Activated CD4-positive, alpha-beta T cell treated with anti-CD3 and anti-CD28 coated beads, Interleukin-2, Interleukin-6, amounts not matched to agents 100 ng/mL and 50 ng/mL, durations not matched to agents 16 hours and 8 hours (primary cell): ENCODE measurements at regions not wholly inside any gene's neighbourhood (a gene's known extent, or its start where the extent isn't known, plus 50 kb on each side); places are given as distances from the start of the nearest gene placed in this dataset.

Experiments
- DNase-seq: peaks from one replicate; pipeline ENCODE4 v3.0.0-alpha.2; 2020

- no peak for DNase-seq
Observed at GRCh38 chr16:8260140-8260539, 330.2 kb downstream of the TMEM114 start.

- no peak for DNase-seq
Observed at GRCh38 chr16:8258523-8258922, 331.8 kb downstream of the TMEM114 start.

GRCh38 chr16:8257561-8257960 is 332.8 kb downstream of the TMEM114 start:
- no peak for DNase-seq

- DNase-seq, result no peak
Observed at GRCh38 chr16:8254405-8254804, 335.9 kb downstream of the TMEM114 start.

- DNase-seq, result no peak
Observed at GRCh38 chr16:8253718-8254117, 336.6 kb downstream of the TMEM114 start.

GRCh38 chr16:8251727-8252126 is 338.6 kb downstream of the TMEM114 start:
- no peak for DNase-seq

- DNase-seq, result peak; percentile 30
Observed at GRCh38 chr16:8251298-8251697, 339.0 kb downstream of the TMEM114 start.

- no peak for DNase-seq
Observed at GRCh38 chr16:8247993-8248392, 342.3 kb downstream of the TMEM114 start.

- DNase-seq, result no peak
Observed at GRCh38 chr16:8243981-8244380, 346.3 kb downstream of the TMEM114 start.

- no peak for DNase-seq
Observed at GRCh38 chr16:8241408-8241807, 348.9 kb downstream of the TMEM114 start.

- no peak for DNase-seq
Observed at GRCh38 chr16:8239443-8239842, 350.9 kb downstream of the TMEM114 start.

GRCh38 chr16:8237452-8237851 is 352.9 kb downstream of the TMEM114 start:
- DNase-seq, result no peak

GRCh38 chr16:8236816-8237215 is 353.5 kb downstream of the TMEM114 start:
- DNase-seq, result no peak

- DNase-seq, result no peak
Observed at GRCh38 chr16:8230497-8230896, 359.8 kb downstream of the TMEM114 start.

- no peak for DNase-seq
Observed at GRCh38 chr16:8229011-8229520, 361.2 kb downstream of the TMEM114 start.

GRCh38 chr16:8217201-8217600 is 373.1 kb downstream of the TMEM114 start:
- DNase-seq, result no peak

- no peak for DNase-seq
Observed at GRCh38 chr16:8204769-8205168, 385.5 kb downstream of the TMEM114 start.

GRCh38 chr16:8204096-8204495 is 386.2 kb downstream of the TMEM114 start:
- DNase-seq, result no peak

GRCh38 chr16:8203101-8203500 is 387.2 kb downstream of the TMEM114 start:
- no peak for DNase-seq

- DNase-seq, result no peak
Observed at GRCh38 chr16:8200839-8201238, 389.5 kb downstream of the TMEM114 start.

GRCh38 chr16:8199390-8199789 is 390.9 kb downstream of the TMEM114 start:
- no peak for DNase-seq

- DNase-seq, result no peak
Observed at GRCh38 chr16:8194794-8195193, 395.5 kb downstream of the TMEM114 start.

- DNase-seq, result no peak
Observed at GRCh38 chr16:8188841-8189240, 401.5 kb downstream of the TMEM114 start.

- no peak for DNase-seq
Observed at GRCh38 chr16:8187782-8188372, 402.4 kb downstream of the TMEM114 start.

- no peak for DNase-seq
Observed at GRCh38 chr16:8184854-8185253, 405.5 kb downstream of the TMEM114 start.
